NCI-H526 (cell line): ENCODE measurements at regions not wholly inside any gene's neighbourhood (a gene's known extent, or its start where the extent isn't known, plus 50 kb on each side); places are given as distances from the start of the nearest gene placed in this dataset.

ENCODE experiments used
- DNase-seq, 2 experiments: peaks; one replicate each; lab custom pipeline; 2025; lab: John Stamatoyannopoulos, UW

DNA sequence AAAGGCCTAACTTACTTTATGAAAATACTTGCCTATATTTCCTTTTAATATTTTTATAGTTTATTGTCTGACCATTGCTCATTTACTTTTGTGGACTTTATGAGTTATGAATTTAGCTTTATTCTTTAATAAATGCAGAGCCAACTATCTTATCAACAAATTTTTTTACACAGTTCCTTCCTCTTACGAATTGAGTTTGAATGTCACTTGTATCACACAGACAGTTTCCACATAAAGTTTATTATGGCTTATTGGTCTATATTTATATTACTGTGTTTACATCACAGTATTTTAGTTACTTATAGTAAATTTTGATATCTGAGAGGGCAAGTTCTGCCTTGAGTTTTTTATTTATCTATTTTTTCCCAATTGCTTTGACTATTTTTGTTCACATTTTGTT lies 450.6 kb downstream of the C4orf33 start:
- DNase-seq, result no peak

DNA sequence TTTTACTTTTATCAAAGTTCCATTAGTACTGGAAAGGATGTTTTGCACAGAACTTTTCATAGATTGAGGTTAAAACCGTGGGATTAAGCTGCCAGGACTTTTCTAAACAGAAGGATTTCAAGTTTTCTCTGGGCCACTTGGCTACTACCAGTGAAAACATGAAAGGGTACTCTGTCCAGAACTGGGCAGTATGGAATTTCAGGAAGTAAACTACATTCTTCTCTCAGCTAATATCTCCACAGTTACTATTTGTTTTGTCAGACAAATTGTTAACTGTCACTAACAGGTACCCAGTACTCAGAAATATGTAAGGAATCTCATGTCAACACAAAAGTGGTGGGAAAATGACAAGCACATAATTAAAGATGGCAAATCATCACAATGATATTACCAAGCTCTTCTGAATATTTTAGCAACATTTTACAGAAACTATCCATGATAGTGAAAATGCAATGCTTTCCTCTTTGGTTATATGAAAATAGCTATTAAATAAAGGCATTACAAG lies 454.4 kb downstream of the C4orf33 start:
- no peak for DNase-seq

DNA sequence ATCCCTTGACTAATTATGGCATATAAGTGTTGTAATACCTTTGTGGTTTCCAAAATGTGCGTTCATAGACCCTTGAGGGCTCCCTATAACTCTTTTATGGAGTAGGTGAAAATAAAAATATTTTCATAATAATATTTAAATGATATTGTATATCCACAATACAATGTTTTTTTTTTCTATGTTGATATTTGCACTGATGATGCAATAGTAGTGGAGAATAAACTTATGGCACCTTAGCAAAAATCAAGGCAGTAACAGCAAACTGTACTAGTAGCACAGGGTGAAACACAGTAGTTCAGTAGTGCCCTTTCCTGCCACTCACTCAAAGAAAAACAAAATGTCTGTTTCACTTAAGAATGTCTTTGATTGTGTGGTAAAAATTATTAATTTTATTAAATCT lies 465.3 kb downstream of the C4orf33 start:
- DNase-seq, result no peak

DNA sequence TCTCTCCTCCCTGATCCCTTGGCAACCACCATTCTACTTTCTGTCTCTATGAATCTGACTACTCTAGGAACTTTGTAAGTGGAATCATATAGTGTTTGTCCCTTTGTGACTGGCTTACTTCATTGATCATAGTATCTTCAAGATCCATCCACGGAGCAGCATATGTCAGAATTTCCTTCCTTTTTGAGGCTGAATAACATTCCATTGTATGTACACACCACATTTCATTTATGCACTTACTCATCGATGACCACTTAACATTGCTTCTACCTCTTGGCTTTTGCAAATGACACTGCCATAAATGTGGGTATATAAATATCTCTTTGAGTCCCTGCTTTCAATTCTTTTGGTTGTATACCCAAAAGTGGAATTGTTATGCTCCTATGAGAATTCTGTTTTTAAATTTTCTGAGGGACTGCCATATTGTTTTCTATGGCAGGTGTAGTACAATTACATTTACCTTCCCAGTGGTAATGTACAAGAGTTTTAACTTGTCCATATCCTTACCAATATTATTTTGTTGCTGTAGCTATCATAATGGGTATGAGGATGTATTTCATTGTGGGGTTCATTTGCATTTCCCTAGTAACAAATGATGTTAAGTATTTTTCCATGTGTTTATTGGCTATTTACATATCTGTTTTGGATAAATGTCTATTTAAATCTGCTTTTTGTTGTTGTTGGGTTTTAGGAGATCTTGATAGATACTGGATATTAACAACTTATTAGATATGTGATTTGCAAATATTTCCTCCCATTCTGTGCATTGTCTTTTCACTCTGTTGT lies 466.1 kb downstream of the C4orf33 start:
- DNase-seq, result peak in 1 of 2 experiments; percentile 2

DNA sequence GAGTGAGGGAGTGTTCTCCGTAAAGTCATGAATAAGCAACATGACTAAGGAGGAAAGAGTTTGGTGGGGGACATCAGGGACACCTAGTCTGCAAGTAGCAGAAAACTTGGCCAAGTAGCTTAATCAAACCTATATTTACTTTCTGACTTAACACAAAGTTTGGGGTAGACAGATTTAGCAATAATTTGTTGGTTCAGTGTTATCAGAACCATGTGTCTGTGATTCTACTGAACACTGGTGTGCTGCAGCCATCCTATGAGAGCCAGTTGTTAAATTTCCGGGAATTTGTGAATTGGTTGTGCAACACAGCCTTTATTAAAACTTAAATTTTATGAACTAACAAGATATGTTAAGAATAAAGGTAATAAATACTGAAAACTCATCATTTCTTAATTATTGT lies 469.3 kb downstream of the C4orf33 start:
- no peak for DNase-seq

DNA sequence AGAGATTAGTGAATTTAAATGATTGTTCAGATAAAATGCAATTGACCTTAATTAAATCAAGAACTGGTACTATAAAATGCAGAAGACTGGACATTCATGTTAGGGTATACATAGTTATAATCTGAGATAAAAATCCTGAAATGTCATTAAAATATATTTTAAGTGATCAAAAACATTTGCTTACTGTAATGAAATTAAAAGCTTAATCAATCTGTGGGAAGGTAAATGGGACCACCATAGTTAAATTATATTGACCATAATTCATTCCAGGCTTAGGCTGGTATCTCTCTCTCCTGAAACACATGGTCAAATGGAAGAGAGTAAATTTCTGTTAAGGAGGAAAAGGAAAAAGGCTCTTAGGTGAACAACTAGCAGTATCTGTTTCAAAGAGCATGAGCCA lies 474.4 kb downstream of the C4orf33 start:
- no peak for DNase-seq

DNA sequence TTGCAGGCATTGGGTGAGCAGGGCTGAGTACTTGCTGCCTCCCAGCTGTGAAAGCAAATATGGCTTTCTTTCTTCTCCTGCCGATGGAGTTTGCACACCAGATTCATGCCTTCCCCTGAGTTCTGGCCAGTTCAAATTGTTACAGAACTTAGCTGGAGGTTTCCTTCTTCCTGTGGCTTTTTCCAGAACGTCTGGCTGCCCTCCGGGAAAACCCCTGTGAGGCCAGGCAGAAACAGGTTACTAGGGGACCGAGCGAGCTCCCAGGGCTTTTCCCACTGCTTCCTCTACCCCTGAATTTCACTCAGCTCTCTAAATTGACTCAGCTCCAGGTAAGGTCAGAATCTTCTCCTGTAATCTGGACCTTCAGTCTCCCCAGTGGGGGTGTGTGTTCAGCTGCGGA lies 482.4 kb downstream of the C4orf33 start:
- DNase-seq, result no peak

DNA sequence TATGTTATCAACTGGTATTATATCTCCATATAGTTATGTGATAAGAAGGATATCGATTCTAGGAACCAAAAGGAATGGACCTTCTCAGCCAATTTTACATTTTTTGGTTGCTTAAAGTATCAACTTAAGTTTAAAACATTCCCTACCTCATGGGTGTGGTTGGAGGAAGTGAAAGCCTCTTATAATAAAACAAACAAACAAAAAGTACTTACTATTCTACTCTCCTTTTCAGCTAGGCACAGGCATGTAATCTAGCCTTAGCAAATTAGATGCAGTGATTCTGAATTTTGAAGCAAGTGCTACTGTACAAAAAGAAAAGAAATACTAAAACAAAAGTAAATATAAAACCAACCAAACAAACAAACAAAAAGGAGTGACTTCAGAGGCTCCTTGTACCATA lies 485.4 kb downstream of the C4orf33 start:
- DNase-seq, result no peak

DNA sequence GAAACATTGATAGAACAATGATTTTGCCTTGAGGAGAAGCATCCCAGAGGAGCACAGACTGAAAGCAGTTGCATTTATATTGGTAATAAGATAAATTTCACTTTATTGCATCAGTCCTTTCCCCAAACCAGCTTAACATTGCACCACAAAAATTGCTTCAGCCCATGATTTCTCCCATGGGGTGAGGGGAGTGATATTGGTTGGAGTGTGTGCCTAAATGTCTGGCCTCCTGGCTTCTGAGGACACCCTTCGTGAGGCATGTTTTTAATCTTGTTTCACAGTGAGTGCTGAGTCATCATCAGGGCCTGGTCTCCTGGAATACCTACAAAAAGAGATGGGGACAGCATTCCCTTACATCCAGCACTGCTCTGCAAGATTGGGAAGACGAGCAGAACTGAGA lies 487.9 kb downstream of the C4orf33 start:
- DNase-seq, result no peak

DNA sequence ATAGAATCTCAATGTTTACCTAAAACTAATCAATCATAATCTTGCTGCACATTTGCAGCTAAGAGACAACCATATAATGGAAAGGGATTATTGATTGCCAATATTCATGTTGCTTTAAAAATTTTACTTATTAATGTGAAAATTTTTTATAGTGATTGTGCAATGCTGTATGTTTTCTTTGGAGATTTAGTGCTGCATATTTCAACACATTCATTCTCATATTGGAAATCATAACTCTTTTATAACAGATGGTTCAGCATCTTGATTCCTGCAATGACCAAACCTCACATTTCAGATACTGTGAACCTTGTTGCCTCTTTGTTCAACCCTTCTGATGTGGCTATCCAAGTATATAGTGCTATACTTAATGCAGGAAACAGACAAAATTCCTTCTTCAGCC lies 502.6 kb downstream of the C4orf33 start:
- no peak for DNase-seq

DNA sequence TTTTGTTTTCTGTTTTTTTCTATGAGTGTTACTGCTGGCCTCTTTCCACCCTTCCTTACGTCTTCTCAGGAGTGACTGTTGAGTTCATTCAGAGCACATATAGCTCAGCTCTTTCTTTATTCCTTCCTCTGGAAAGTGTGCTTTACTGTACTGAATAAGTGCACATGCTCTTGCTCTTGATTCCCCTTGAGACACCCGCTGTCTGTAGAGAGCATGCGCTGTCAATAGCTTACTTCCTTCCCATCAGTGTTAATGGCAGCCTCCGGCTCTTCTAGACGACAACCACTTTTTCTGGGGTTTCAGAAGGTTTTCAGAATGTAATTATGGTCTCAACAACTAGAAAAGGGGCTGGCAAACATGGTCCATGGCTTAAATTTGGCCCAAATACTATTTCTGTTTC lies 504.9 kb downstream of the C4orf33 start:
- no peak for DNase-seq

DNA sequence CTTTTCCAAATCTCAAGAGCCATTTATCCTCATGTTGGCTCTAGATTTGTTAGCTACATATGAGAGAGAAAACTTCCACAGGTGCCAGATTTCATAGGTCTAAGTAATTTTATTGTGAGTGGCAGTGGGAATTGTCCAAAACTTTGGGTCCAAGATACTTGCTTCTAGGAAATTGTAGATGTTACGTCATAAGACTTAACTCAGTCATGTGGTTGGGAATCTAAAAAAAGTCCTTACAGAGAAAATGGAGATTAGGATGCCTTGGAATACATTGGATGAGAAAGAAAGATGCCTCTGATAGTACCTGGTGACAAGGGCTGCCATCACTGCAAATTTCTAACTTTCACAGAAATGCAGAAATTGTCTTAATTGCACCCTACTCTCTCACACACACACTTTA lies 506.5 kb downstream of the C4orf33 start:
- no peak for DNase-seq

DNA sequence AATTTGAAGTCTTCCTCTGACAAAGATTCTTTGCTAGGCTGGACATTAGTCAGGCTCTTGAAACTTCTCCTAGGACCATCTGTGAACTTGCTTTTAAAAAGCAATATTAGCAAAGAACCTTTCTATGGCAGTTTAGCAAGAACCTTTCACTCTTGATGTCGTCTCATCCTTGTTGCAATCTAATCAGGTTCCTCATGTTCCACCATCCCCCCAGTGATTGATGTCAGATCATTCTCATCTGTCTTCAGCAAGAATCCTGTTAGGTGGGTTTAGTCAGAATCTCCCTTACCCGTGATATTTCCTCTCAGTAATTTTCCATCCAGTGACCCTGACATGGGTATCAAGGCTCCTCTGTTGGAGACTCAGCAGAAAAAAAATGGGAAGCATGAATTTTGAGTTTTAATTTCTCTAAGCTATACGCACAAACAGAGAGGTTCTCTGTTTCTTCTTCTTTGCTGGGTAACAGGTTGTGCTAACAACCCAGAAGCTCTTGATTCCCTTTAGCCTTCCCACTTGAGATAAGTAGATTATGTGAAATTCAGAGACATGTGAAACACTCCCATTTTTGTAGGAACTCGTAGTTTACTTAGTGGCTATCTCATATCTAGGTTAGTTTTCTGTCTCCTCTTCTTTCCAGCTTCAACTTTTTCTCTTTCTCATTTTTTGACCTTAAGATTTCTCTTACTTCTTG lies 507.4 kb downstream of the C4orf33 start:
- no peak for DNase-seq

DNA sequence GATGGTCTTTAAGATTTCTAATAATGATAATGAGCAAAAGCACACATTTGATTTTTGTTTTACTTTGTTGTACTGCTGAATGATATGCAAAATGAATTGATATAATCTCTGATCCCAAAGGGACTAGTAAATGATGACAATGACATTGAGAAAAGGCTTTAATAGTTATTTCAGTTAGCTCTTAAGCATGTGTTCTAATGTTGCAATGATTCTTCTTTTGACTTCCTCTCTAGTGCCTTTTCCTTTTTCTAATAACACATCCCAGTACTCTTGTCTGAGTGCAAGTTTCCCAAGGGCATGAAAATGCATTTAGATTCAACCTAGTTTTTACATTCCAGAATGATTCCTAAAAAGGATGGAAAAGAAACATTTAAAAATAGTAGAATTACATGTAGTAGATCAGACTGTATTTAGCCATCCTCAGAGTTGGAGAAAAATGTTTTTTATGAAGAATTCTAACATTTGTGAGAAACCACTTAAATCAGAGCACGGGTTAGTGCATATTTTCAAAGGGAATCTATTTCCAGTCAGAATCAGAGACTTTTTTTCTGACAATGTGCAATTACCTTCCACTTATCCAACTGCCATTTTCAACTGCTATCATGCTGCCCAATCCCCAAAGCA lies 508.8 kb downstream of the C4orf33 start:
- DNase-seq, result no peak

DNA sequence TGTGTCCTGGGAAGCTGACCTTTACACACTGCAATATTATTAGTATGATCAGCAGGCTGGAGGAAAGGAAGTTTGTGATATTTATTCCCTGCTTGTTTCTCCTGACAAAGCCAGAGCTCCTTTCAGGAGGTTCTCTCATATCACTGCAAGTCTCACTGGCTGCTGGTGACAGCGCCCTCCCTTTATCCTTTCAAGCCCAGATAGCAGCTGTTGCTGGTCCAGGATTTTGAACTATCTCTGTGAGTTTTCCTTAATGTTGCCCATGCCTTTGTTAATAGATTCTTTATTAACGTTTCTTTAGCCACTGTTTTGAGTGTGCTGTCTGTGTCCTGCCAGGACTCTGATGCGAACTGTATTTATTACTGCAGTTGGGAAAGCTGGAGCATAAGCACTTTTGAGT lies 518.7 kb downstream of the C4orf33 start:
- no peak for DNase-seq

DNA sequence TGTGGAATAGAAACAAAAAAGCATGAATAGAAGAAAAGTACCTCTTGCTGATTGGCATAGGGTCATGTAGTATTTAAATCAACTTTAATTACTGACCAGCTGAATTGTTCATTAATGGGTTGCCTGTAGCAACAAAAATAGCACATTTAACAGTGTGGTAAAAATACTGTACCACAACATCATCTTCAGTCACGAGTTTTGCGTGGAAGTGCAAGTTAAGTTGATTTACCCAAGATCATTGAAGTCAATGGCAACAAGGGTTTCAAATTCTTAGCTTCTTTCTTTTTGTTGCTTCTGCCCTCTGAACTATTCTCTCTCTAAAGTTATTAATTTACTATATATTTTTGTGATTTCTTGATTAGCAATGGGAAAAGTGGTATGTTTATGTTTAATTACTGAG lies 526.6 kb downstream of the C4orf33 start:
- DNase-seq, result no peak

DNA sequence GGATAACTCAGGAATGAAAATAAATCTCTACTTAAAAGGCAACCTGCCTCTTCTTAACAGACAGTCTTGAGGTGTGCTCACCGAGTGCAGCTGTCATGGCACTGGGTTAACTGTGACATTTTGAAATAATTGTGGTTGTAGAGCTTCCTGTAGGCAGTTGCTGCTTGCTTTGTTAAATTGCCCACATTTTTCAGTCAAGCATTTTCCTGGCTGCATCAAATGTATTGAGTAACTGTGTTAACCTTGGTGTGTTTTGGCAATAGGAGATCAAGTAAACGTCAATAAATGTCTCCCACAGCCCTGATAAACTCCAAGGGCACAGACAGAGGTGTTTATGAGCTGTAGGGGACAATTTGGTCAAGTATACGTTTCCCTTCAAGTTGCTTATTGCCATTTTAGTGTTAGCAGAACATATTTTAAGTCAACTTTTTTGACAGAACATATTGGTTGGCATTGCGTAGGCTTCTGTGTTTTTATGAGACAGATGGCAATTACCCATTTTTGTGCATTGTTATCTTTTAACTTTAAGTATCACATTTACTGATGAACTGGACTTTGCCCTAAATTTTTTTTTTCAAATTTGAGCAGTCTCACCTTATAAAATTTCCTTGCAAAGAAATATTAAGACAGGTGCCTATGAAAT lies 527.4 kb downstream of the C4orf33 start:
- DNase-seq, result no peak

DNA sequence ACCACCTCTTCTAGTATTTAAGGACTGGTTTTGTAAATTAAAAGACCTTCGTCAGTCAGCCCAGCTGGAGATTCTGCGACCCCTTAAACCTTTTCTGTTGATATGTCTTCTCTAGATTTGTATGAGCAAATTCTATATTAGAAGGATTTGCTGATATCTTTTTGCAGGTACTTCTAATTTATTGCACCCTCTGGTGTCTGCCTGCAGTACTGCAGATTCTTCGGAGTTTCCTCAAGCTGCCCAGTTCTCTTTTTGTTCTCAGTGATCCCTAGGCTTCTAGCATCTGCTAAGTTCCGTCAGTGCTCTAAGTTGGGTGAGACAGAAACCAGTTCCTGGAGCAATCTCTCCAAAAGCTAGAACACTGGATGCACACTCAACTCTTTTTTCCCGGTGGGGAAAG lies 545.2 kb downstream of the C4orf33 start:
- peak; percentile 47 to 60 for DNase-seq

DNA sequence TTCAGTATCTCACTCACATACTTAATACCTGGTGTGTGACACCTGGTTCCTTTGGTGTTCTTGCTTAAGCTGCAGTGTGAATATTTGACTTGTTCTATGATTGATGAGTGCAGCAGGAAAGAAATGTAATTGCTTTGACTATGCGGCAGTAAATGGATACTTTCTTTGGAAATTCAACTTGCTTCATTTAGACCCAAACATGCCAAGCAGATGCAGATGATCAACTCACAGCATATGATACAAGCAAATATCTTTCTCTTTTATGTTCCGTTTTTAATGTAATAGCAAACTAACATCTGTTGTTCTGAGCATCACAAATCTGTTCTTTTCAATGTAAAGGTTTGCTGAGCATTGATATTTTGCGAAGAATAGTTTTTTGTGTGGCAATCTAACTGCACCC lies 549.5 kb downstream of the C4orf33 start:
- DNase-seq, result no peak

DNA sequence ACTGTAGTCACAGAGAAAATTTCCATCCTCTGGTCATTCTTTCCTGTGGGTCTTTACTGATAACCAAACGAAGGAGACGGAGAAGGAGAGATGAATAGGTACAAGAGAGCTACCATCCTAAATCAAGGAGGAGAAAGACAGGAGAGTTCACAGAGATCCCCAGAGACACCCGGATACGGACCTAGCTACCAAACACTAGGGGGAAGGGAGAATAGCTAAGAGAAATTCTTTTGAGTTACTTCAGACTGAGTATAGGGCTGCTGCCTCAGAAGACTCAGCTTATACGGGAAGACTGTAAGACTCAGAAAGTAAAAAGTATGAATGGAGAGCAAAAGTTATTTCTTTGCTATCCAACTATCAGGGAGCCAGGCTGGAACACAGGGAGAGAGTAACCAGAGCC lies 572.1 kb downstream of the C4orf33 start:
- DNase-seq, result no peak

DNA sequence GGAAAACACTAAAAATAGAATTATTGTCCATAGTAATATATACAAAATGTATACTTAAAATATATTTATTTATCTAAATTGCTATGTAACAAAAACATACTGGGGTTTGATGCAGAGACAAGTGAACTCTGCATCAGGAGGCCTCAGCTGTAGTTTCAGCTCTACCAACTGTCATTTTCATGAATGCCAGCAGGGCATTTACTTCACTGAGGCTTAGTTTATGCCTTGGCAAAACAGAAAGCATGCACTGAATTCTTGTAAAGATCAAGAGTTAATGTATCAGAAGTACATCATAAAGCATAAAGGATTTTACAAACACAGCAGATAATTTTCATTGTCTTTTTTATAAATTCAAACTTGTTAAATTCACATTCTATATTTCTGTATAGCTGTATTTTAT lies 577.0 kb downstream of the C4orf33 start:
- no peak for DNase-seq

DNA sequence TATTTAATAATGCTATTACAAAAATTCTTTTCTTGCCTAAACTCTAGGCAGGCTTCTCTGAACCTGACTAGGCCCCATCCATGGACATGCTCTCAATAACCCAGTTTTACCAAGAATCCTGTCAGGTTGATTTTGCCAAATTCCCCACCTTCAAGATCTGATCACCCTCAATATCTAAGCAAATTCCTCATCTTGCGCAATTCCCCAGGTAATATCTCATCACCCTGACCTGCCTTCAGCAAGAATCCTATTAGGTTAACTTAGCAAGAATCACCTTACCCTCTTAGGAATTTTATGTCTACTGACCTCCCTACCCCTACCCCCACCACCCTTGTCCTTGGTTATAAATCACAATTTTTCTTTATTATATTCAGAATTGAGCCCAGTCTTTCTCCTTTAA lies 579.1 kb downstream of the C4orf33 start:
- DNase-seq, result no peak

DNA sequence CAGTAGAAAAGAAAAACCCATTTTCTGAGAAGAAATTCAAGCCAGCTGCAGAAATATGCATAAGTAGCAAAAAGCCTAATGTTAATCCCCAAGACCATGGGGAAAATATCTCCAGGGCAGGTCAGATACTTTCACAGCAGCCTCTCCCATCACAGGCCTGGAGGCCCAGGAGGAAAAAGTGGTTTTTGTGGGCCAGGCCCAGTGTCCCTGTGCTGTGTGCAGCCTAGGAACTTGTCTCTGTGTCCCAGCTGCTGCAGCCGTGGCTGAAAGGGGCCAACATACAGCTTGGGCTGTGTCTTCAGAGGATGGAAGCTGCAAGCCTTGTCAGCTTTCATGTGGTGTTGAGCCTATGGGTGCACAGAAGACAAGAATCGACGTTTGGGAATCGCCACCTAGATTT lies 581.0 kb downstream of the C4orf33 start:
- DNase-seq, result no peak
